ENCODE measurements at regions not wholly inside any gene's neighbourhood (a gene's known extent, or its start where the extent isn't known, plus 50 kb on each side); places are given as distances from the start of the nearest gene placed in this dataset.

DNA sequence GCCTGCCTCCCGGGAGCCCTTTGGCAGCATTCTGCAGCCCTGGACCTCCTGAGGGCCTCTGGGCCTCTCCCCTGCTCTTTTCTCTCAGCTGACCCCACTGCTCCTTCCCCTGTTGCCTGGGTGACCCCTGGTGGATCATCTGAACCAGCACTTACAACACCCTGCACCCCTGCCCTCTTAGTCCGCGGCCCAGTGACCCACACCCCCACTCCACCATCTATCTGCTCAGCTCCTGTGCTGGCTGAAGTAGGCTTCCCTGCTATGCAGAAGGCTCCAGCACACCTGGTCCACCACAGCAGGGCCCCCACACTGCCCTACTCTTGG, 74.0 kb downstream of the DMRTA2 start:
- TF ChIP-seq, protein P1, sequence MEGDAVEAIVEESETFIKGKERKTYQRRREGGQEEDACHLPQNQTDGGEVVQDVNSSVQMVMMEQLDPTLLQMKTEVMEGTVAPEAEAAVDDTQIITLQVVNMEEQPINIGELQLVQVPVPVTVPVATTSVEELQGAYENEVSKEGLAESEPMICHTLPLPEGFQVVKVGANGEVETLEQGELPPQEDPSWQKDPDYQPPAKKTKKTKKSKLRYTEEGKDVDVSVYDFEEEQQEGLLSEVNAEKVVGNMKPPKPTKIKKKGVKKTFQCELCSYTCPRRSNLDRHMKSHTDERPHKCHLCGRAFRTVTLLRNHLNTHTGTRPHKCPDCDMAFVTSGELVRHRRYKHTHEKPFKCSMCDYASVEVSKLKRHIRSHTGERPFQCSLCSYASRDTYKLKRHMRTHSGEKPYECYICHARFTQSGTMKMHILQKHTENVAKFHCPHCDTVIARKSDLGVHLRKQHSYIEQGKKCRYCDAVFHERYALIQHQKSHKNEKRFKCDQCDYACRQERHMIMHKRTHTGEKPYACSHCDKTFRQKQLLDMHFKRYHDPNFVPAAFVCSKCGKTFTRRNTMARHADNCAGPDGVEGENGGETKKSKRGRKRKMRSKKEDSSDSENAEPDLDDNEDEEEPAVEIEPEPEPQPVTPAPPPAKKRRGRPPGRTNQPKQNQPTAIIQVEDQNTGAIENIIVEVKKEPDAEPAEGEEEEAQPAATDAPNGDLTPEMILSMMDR (IDR thresholded peaks at IDR 0.05; ENCODE audit: insufficient read depth, low read length, poor library complexity, severe bottlenecking): no peak
- H3K36me3 ChIP-seq (ENCODE audit: control insufficient read depth, insufficient read depth, low read length): no peaks in the 10 kb centered on the region
- no peak overlapping the region for H3K4me3 ChIP-seq (ENCODE audit: low read depth, low read length)
- no peaks in the 10 kb centered on the region for H3K27me3 ChIP-seq (ENCODE audit: control insufficient read depth, insufficient read depth, low read length)
- no peak for DNase-seq (ENCODE audit: low read depth)

DNA sequence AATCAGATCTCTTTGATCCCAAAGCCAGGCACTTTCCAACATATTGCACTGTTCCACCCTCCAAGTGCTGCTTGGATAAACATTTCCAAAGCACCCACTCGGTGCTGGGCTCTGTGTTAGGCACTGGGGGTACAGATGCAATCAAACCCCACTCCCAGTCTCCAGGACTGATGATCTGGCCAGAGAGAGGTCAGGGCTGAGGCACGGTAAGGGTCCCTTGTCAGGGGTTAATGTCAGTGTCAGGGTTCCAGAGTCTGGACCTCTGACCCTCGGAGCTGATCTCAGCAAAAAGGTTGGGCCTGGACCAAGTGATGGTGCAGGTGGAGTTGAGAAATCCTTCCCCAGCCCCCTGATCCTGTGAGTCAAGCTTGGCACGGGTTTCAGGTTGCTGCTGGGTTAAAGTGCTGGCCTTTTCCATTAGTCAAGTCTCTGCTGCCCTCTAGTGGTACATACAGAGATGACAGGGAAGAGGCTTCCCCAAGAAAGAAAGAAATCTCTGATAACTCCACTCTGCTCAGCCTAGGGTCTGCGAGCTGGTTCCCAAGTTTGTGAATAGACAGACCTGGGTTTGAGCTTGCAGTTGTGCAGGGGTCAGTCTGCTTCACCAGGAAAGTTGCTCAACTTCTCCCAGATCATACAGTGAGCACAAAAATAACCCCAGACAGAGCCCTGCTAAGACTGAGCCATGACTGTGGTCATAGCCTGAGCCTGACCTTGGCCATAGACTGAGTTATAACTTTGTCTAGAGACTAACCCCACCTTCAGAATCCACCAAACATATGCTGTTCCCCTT, 74.6 kb downstream of the DMRTA2 start:
- TF ChIP-seq, protein P1 (IDR thresholded peaks at IDR 0.05; ENCODE audit: insufficient read depth, low read length, poor library complexity, severe bottlenecking): peak; percentile 78
- Histone ChIP-seq H3K36me3 (ENCODE audit: control insufficient read depth, insufficient read depth, low read length) (no peaks in the 10 kb centered on the region), H3K27me3 (ENCODE audit: control insufficient read depth, insufficient read depth, low read length) (no peaks in the 10 kb centered on the region), H3K4me3 (ENCODE audit: low read depth, low read length) (no peak overlapping the region)
- DNase-seq (ENCODE audit: low read depth): peak; percentile 39

DNA sequence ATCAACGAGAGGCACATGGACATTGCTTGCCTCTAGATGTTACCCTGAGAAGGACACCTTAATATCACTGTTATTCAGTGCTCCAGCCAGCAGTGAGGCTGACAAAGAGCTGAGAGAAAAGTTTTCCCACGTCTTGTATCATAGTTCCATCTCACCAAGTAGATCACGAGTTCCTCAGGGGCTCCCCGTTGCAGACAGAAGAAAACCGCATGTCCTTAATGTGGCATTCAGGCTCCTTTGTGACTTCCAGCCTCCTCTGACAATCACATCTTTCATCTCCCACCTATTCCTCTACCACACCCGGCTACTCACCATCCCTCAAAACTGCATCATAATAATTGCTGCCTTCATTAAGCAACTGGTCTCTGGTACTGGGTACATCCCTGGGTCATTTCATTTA, 75.3 kb downstream of the DMRTA2 start:
- Histone ChIP-seq H3K27me3 (ENCODE audit: control insufficient read depth, insufficient read depth, low read length) (no peaks in the 10 kb centered on the region), H3K36me3 (ENCODE audit: control insufficient read depth, insufficient read depth, low read length) (no peaks in the 10 kb centered on the region), H3K4me3 (ENCODE audit: low read depth, low read length) (no peak overlapping the region)
- TF ChIP-seq, protein P1 (IDR thresholded peaks at IDR 0.05; ENCODE audit: insufficient read depth, low read length, poor library complexity, severe bottlenecking): no peak
- DNase-seq (ENCODE audit: low read depth): no peak

DNA sequence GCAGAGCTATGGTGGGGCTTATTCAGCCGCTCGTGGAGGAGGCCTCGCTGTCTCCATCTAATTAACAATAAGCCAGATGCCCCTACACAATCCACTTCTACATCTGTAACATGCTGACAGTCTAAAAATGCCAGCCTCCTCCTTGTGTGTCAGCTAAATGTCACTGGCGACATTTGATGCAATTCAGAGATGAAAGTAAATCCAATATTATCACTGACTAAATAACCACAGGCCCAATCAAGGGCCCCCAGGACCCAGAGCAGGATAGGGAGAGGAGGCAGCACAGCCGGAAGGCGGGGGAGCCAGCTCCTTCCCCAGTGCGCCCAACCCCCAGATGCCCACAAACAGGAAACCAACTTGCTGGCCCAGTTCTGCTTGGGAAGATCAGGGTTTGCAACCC, 76.6 kb downstream of the DMRTA2 start:
- Histone ChIP-seq H3K27me3 (ENCODE audit: control insufficient read depth, insufficient read depth, low read length) (no peaks in the 10 kb centered on the region), H3K36me3 (ENCODE audit: control insufficient read depth, insufficient read depth, low read length) (no peaks in the 10 kb centered on the region), H3K4me3 (ENCODE audit: low read depth, low read length) (no peak overlapping the region)
- TF ChIP-seq, protein P1 (IDR thresholded peaks at IDR 0.05; ENCODE audit: insufficient read depth, low read length, poor library complexity, severe bottlenecking): no peak
- DNase-seq (ENCODE audit: low read depth): no peak

DNA sequence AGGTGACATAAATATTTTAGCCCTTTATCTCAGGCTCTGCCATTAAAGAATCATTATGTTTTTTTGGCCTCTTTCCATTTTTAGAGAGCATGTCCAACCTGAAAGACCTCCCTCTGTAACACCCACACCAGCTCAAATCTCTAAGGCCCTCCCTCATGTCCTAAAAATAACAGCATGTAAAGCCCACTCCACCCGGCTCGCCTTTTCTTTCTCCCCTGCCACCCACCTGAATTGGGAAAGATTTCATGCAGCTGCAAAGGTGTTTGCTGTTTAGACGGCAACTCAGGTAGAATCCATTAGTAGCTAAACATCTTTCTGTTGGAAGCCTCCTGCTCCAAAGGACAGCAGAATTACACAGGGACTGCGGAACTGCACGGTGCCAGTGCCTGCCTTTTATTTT, 79.9 kb downstream of the DMRTA2 start:
- no peak for DNase-seq (ENCODE audit: low read depth)
- no peak overlapping the region for H3K4me3 ChIP-seq (ENCODE audit: low read depth, low read length)
- no peaks in the 10 kb centered on the region for H3K27me3 ChIP-seq (ENCODE audit: control insufficient read depth, insufficient read depth, low read length)
- TF ChIP-seq, protein P1 (IDR thresholded peaks at IDR 0.05; ENCODE audit: insufficient read depth, low read length, poor library complexity, severe bottlenecking): no peak
- no peaks in the 10 kb centered on the region for H3K36me3 ChIP-seq (ENCODE audit: control insufficient read depth, insufficient read depth, low read length)

DNA sequence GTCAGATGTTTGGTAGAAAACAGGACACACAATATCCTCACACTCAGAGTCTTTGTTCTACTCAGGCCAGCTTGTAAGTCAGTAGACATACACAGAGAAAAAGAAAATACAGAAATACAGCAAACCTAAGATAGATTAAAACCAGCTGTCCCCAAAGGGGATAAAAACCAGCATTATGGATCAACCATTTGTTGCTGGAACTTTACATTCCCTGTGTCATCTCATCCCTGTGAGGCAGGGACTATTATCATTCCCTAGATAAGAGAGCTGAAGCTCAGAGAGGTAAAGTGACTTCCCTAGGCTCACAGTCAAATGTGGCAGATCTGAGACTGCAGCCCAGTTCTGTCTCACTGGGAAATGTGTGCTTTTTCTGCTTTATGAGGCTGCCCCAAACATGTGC, 80.7 kb downstream of the DMRTA2 start:
- Histone ChIP-seq H3K27me3 (ENCODE audit: control insufficient read depth, insufficient read depth, low read length) (no peaks in the 10 kb centered on the region), H3K4me3 (ENCODE audit: low read depth, low read length) (no peak overlapping the region), H3K36me3 (ENCODE audit: control insufficient read depth, insufficient read depth, low read length) (no peaks in the 10 kb centered on the region)
- no peak for DNase-seq (ENCODE audit: low read depth)
- TF ChIP-seq, protein P1 (IDR thresholded peaks at IDR 0.05; ENCODE audit: insufficient read depth, low read length, poor library complexity, severe bottlenecking): no peak
